Posterior cingulate gyrus (tissue), 11 donors: ENCODE measurements at regions not wholly inside any gene's neighbourhood (a gene's known extent, or its start where the extent isn't known, plus 50 kb on each side); places are given as distances from the start of the nearest gene placed in this dataset.
"Not testable (repeated sequence)": the region's sequence is repeated elsewhere in the genome, so short reads cannot be mapped to it uniquely, and the experiment has no call there.

Source experiments
- DNase-seq, 10 donors: peaks; one replicate each; pipeline versions ENCODE4 v3.0.0 to v3.0.0-alpha.2; 2020 to 2021; ENCODE audit warnings: mixed read lengths in 3 of 10
- intact Hi-C: fragments of 100-400 bp; cut with DNase I; formaldehyde crosslinking; loops from one replicate; pipeline ENCODE4 v1.15.1; 2023

DNA sequence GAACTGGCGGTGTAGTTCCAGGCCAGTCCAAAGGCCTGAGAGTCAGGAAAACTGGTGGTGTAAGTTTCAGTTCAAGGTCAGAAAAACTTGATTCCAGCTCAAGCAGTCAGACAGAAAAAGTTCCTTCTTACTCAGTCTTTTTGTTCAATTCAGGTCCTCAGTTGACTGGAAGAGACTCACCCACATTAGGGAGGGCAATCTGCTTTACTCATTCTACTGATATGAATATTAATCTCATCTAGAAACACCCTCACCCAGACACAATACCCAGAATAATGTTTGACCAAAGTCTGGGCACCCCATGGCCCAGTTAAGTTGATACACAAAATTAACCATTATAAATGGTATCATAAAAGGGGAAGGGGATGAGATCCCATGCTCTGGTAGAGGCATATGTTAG lies 50.1 kb upstream of the LTA4H start:
- no peak for DNase-seq
- intact Hi-C loops: no loop called here

DNA sequence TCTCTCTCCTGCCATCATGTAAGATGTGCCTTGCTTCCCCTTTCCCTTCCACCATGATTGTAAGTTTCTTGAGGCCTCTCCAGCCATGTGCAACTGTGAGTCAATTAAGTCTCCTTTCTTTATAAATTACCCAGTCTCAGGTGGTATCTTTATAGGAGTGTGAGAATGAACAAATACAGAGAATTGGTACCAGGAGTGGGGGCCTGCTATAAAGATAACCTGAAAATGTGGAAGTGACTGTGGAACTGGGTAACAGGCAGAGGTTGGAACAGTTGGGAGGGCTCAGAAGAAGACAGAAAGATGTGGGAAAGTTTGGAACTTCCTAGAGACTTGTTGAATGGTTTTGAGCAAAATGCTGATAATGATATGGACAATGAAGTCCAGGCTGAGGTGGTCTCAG lies 50.8 kb upstream of the LTA4H start:
- intact Hi-C loops, DNase-seq: not testable (repeated sequence)

DNA sequence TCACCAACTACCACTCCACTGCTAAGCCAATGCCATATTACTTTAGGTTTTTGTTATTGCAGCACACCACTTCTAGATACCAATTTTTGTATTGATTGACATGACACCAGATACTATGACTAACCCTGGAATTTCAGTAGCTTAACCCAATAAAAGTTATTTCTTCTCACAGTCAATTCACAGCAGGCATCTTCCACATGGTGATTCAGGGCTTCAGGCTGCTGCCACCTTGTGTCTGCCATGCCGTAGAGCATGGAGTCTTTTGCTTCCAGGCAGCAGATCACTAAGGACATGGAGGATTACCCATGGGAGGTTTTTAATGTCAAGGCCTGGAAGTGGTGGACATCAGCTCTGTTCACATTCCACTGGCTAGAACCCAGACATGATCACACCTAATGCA lies 56.4 kb upstream of the LTA4H start:
- intact Hi-C loops: no loop called here
- DNase-seq: no peak

DNA sequence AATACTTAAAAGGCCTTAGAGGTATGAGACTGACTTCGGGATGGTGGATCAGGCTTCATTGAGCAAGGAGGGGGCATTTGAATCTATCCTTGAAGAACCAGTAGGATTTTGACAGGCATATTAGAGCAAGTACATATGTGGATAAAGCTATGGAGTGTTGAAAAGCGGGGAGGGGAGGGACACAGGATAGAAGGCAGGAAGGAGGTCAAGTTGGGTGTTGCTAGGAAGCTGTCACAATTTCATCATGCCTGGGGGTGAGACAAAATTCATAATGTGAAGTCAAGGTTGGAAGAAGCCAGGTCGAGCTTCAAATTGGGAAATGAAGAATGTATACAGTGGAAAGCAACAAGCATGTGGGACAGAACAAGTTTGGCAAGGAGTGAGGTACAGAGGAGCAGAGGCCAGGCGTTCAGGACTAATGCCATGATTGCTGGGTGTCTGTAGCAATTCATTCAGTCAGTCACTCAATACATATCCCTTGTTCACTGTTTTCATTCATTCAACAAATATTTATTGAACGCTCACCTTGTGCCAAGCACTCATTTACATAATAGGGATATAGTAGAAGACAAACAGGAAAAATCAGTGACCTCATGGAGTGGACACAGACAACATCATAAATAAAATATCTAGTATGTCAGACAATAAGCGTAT lies 58.3 kb upstream of the LTA4H start:
- DNase-seq: no peak
- intact Hi-C loops: no loop called here

DNA sequence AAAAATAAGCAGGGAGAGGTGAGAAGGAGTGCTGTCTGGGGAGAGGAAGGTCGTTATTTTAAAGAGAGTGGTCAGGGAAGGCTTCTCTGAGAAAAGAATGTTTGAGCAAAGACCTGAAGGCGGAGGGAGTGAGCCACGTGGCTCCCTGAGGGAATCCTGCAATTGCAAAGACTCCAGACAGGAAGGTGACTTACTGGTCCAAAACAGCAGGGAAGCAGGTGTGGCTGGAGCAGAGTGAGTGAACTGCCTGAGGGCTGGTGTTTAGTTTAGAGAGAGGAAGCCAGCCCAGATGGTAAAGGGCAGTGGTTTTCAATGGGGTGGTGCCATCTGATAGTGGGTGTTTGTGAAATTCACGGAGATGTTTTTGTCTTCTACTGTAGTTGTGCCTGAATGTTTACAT lies 58.8 kb upstream of the LTA4H start:
- intact Hi-C loops: no loop called here

DNA sequence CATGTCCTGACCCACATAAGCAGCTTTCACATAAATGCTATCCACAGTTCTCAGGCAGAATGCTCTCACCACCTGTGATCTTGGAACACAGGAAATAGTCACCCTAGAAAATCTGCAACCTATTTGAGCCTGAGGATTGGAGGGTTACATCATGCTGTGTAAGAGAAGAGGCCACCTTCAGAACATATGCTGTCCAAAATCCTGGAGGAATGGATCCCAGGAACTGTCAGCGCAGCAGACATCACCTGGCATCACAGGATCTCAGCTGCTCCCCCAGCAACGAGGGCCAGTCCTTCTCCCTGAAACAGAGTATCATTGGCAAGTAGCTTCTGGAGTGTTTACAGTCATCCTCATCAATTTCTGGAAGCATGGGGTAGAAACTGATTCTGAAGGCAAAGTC lies 63.2 kb upstream of the LTA4H start:
- DNase-seq: peak in 3 of 10 donors; percentile 21 to 80 (median 24)
- intact Hi-C loops: no loop called here

More for the DNA sequence above, 58.8 kb upstream of the LTA4H start:
- DNase-seq: no peak

DNA sequence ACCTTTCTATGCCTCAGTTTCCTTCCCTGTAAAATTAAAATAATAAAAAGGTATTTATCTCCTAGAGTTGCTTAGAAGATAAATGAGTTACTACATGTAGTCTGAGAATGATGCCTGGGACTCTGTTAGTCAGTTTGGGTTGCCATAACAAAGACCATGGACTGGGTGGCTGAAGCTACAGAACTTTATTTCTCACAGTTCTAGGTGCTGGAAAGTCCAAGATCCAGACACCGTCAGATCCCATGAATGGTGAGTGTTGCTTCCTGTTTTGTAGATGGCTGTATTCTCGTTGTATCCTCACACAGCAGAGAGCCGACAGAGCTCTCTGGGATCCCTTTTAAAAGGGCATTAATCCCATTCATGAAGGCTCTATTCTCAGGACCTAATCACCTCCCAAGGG lies 64.0 kb upstream of the LTA4H start:
- no peak for DNase-seq
- intact Hi-C loops: no loop called here

DNA sequence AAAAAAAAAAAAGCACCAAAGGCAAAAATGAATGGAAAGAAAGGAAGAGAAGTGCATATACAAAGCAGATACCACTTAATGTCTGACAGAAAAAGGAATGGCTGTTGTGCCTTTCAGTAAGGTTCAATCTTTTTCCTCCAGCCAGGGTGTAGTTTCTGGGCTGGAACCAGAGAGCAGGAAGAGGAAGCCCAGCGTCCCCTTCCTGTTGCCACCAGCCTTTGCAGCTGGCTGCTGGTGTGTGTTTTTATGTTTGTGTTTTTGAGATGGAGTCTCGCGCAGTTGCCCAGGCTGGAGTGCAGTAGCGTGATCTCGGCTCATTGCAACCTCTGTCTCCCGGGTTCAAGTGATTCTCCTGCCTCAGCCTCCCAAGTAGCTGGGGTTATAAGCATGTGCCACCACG lies 64.6 kb upstream of the LTA4H start:
- intact Hi-C loops: no loop called here
- no peak for DNase-seq

DNA sequence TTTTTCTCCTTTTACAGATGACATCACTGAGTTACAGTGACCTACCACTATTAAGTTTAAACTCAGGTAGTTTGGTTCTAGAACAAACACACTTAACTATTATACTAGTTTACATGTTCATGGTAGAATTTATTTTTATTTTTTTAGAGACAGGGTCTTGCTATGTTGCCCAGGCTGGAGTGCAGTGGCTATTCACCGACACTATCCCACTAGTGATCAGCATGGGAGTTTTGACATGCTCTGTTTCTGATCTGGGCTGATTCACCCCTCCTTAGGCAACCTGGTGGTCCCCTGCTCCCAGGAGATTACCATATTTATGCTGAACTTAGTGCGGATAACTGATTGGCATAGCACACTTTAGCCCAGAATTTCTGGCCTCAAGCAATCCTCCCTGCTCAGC lies 66.4 kb upstream of the LTA4H start:
- intact Hi-C loops: no loop called here
- no peak for DNase-seq

DNA sequence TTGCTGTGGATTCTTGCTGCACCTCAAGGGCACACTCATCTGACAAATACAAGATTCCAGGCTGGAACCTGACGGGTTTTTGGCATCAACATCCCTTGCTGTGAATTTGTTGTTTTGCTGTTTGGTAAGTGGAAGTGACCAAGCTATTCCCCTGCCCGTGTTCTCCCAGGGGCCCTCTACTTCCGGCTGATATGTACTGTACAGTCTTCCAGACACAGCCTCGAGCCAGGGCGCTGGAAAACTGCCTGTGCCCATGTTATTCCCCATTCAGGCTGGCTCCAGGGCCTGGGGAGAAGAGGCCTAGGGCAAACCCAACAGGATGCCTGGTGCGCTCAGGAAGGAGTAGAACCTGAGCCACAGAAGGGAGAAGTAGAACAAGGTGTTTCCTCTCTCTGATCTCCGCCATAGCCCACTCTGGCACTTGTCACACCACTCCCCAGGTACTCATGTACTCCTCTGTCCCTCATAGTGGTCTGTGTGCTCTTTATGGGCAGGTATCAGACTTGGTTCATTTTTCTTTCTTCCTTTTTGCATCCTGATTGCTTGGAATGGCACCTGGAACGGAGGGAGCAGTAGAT lies 67.8 kb upstream of the LTA4H start:
- DNase-seq: no peak
- intact Hi-C loops: no loop called here

DNA sequence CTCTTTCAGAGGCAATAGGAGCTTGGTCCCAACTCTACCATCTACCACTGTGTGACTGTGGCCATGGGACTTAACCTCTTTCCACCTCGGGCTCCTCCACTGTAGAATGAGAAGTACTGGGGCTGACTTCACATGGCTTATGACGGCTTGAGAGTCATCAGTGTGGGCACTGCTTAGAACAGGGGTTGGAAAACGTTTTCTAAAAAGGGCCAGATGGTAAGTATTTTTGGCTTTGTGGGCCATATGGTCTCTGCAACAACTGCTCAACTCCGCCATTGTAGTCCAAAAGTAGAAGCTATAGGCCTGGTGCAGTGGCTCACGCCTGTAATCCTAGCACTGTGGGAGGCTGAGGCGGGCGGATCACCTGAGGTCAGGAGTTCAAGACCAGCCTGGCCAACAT lies 69.2 kb upstream of the LTA4H start:
- intact Hi-C loops: no loop called here
- DNase-seq: no peak

DNA sequence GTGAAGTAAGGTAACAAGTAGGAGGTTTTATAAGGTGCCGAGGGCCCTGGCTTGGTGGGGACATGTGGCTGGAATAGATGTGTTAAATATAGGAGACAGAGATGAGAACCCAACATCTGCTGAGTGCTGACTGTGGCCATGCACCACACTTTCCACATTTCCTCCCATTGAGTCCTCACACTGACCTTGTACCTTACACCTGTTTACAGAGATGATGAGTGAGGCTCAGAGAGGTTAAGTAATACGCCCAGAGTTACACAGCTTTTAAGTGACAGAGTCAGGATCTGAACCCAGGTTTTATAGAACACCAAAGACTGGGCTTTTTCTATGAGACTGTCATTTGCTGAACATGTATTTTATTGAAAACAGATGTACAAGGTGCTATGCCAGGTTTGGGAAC lies 70.8 kb upstream of the LTA4H start:
- DNase-seq: no peak
- intact Hi-C loops: no loop called here

DNA sequence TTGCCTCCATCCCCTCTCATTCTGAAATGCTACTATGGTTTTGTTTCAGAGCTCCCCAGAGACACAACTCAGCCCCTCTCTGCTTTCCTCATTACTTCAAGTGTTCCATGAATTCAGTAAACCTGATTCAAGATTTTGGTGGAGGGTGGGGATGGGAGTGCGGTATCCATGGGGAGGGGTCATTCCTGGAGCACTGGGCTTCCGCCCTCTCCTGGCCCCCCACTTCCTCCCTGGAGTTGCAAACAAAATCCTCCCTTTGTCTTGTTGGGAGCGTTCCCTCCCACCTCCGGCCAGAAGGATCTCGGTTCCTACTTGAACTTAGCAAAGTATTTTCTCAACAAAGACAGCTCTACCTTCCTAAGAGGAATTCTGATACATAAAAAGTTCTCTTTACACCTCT lies 71.8 kb upstream of the LTA4H start:
- intact Hi-C loops: no loop called here
- DNase-seq: no peak

DNA sequence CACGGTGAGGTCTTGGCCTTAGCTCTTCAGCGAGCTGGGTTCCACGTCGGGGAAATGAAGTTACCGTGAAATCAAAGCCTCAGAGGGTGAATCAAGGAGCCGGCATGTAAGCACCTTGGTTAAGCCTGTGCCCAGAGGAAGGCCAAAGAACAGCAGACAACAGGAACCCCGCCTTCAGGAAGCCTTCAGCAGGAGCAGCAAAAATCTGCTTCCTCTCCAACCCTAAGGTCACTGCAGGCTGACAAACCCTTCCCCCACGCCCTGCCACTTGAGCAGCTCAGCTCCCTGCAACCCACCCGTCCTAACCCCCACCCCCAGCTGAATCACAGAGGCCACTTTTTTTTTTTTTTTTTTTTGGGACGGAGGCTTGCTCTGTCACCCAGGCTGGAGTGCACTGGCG lies 72.9 kb upstream of the LTA4H start:
- DNase-seq: peak in 1 of 10 donors; percentile 51
- intact Hi-C loops: no loop called here

DNA sequence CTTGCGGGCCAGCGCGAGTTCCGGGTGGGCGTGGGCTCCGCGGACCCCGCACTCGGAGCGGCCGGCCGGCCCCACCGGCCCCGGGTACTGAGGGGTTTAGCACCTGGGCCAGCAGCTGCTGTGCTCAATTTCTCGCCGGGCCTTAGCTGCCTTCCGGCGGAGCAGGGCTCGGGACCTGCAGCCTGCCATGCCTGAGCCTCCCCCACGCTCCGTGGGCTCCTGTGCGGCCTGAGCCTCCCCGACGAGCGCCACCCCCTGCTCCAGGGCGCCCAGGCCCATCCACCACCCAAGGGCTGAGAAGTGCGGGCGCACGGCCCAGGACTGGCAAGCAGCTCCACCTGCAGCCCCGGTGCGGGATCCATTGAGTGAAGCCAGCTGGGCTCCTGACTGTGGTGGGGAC lies 73.6 kb upstream of the LTA4H start:
- DNase-seq: peak in 1 of 10 donors; percentile 50
- intact Hi-C loops: not testable (repeated sequence)

DNA sequence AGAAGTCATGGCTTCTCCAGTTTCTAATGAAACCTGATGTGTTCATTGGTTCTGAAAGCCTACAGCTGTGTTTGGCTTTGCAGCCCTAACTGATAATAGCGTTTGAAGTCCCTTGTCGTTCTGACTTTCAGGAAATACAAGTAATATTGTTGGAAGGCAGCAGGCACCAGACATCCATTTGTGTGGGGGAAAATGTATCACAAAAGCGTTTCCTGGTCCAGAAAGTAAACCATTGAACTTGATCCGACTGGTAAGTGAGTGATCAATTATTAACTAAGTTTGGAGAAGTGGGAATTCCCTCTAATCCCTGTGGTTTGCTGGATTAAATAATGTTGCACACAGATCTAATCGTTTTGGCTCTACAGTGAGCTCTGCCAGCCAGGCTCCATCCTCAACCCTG lies 77.3 kb upstream of the LTA4H start:
- no peak for DNase-seq

DNA sequence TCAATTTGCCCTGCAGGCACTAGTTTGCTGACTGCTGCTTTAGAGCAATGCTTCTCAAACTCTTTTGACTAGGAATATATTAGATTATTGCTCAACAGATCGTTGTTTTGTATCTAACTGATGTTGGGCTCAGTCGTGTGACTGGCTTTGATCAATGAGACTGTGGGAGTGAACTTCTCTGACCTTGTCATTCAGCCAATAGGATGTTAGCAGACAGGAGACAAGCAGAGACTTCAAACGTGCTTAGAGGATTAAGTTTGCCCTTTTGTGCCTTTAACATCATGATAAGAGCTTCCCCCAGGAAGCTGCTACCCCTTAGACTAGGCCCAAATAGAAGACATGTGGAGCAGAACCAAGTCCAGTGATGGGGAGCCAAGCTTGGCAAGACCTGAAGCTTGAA lies 76.7 kb upstream of the ELK3 start:
- intact Hi-C loops: no loop called here

More for the DNA sequence above, 77.3 kb upstream of the LTA4H start:
- intact Hi-C loops: no loop called here

DNA sequence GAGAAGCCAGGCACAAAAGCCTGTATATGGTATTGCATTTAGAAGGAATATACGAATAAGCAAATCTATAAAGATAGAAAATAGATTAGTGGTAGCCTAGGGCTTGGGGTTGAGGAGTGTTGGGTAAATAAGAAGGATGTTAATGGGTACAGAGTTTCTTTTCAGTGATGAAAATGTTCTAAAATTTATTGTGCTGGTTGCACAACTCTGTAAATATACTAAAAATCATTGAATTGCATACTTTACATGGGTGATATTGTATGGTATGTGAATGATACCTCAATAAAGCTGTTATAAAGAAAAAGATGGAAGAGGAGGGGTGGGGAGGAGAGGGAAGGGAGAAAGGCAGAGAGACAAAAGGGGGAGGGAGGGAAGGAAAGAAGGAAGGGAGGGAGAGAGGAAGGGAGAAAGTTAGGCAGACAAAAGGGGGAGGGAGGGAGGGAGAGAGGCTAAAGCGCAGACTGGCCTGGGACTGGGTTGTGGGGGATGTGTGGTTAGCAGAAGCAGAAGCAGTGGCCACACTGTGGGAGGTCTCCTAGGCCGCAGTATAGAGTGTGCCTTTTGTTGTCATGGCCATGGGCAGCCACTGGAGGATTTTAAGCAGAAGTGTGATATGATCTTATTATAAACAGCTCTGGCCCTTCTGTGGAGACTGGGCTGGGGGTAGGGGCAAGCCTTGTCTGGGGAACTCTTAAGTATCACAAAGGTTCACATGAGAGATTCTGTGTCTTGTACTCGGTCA lies 73.6 kb upstream of the ELK3 start:
- no peak for DNase-seq

More for the DNA sequence above, 76.7 kb upstream of the ELK3 start:
- no peak for DNase-seq

DNA sequence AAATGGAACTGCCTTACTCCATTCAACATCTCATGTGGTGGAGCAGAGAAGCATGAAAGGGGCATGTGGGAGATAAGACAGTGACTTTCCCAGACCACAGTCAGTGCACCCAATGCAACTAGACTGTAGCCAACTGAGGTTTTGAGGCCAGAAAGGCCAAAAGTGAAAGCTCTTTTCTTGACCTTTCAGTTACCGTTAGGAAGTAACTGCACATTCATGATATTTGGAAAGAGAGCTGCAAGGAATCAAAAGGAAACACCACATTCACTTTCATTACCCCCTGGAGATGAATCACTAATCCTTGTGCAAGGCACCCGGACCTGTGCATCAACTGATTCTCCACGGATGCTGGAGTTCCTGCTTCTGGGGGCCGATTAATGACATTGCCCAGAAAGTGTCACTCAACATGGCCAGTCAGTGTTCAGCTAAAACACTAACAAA lies 72.9 kb upstream of the ELK3 start:
- intact Hi-C loops: no loop called here
- no peak for DNase-seq

More for the DNA sequence above, 73.6 kb upstream of the ELK3 start:
- intact Hi-C loops: no loop called here

DNA sequence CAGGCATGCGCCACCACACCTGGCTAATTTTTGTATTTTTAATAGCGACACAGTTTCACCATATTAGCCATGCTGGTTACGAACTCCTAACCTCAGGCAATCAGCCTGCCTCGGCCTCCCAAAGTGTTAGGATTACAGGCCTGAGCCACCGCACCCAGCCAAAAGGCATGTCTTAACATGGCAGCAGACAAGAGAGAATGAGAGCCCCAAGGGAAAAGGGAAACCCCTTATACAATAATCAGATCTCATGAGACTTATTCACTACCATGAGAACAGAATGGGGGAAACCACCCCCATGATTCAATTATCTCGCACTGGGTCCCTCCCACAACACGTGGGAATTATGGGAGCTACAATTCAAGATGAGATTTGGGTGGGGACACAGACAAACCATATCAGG lies 65.9 kb upstream of the ELK3 start:
- intact Hi-C loops, DNase-seq: not testable (repeated sequence)

DNA sequence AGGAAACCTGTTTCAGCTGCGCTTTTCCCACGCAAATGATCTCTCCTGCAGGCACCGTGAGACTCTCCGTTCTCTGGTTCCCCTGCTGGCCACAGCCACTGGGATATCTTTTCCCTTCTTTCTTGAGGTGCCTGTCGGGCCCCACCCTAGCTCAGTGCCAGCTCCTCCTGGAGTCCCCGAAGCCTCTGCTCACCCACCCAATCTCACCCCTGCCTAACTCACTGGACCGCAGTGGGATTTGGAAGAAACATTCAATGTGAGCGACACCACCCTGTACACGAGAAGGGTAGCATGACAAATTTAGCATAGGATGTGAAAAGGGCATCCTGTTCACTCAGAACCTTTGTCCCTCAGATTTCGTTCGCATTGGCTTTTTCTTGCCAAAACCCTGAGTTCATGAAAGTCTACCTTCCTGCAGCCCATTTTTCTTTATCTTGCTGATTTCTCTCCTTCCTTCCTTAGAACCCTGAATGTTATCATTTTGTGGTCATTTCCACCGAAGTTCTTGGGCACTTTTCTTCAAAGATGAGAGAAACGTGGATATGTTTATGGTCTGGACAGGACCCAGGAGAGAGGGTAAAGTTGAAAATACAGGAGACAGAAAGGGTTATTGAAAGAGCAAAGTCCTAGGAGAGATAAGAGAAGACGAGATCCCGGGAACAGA lies 63.6 kb upstream of the ELK3 start:
- intact Hi-C loops: loop anchor here (2.0 kb wide), 1 partner anchor 70 kb away; no protein-coding TSS in a partner anchor
- DNase-seq: no peak
